H1 (cell line): ENCODE measurements at regions not wholly inside any gene's neighbourhood (a gene's known extent, or its start where the extent isn't known, plus 50 kb on each side); places are given as distances from the start of the nearest gene placed in this dataset.

Experiments
- CTCF ChIA-PET: fragments of 300-600 bp; sonication (Branson Sonifier 250); formaldehyde crosslinking; loops from one replicate; lab custom pipeline; 2021; ENCODE audit not compliant: partially characterized antibody; lab: Charles Lee
- POLR2A ChIA-PET: fragments of 300-600 bp; sonication (Branson Sonifier 250); formaldehyde crosslinking; loops from one replicate; lab custom pipeline; 2021; ENCODE audit warnings: inconsistent platforms; ENCODE audit not compliant: partially characterized antibody; lab: Charles Lee
- DNase-seq, 2 experiments: peaks; one replicate each; pipeline versions ENCODE4 v3.0.0 to v3.0.0-alpha.2; 2010 to 2022; ENCODE audit warnings: low spot score in 2 of 2, low read depth in 1 of 2, mixed read lengths in 1 of 2
- FAIRE-seq: peaks from 2 replicates; lab custom pipeline; 2011; peaks lifted over from hg19 to GRCh38; lab: Jason Lieb, UNC
- H2AFZ ChIP-seq: 2 replicates; pipeline ENCODE4 v1.8.1; 2012; ENCODE audit warnings: low read length, inconsistent platforms
- H2AK5ac ChIP-seq: 2 replicates; pipeline ENCODE4 v1.6.1; 2013; ENCODE audit warnings: low read depth, low read length
- H2BK120ac ChIP-seq: replicated peaks from 2 replicates; pipeline ENCODE3; 2013; ENCODE audit warnings: low read depth, low read length, inconsistent platforms
- H2BK12ac ChIP-seq: 2 replicates; pipeline ENCODE4 v1.6.1; 2013; ENCODE audit warnings: low read depth, low read length
- H2BK15ac ChIP-seq: 2 replicates; pipeline ENCODE4 v1.6.1; 2013; ENCODE audit warnings: low read length
- H2BK20ac ChIP-seq: 2 replicates; pipeline ENCODE4 v1.6.1; 2013; ENCODE audit warnings: low read length
- H2BK5ac ChIP-seq: 2 replicates; pipeline ENCODE4 v1.6.1; 2013; ENCODE audit warnings: low read depth, low read length
- H3K14ac ChIP-seq: 2 replicates; pipeline ENCODE4 v1.6.1; 2013; ENCODE audit warnings: inconsistent platforms; ENCODE audit not compliant: insufficient read length
- H3K18ac ChIP-seq: 2 replicates; pipeline ENCODE4 v1.6.1; 2013; ENCODE audit warnings: low read length; ENCODE audit errors: extremely low read depth
- H3K23ac ChIP-seq: 2 replicates; pipeline ENCODE4 v1.6.1; 2013; ENCODE audit warnings: inconsistent platforms; ENCODE audit not compliant: insufficient read length
- H3K23me2 ChIP-seq: 2 replicates; pipeline ENCODE4 v1.6.1; 2013; ENCODE audit warnings: low read depth, low read length
- H3K27ac ChIP-seq: 2 replicates; pipeline ENCODE4 v1.6.1; 2011; ENCODE audit warnings: low read depth, low read length, inconsistent platforms
- H3K27me3 ChIP-seq, 4 experiments: replicated peaks in 1 of 4; 1 replicate in 1 of 4; 2 replicates in 3 of 4; pipeline versions ENCODE4 v1.6.1 to v1.8.1; 2011 to 2013; ENCODE audit warnings: low read length in 3 of 4, mild to moderate bottlenecking in 3 of 4, inconsistent platforms in 2 of 4, mixed read lengths in 2 of 4, moderate library complexity in 1 of 4; ENCODE audit not compliant: control insufficient read depth in 3 of 4, insufficient read depth in 3 of 4; ENCODE audit errors: extremely low read depth in 1 of 4
- H3K36me3 ChIP-seq, 4 experiments: 2 replicates each; pipeline versions ENCODE4 v1.6.1 to v1.8.1; 2011 to 2013; ENCODE audit warnings: mild to moderate bottlenecking in 4 of 4, low read length in 3 of 4, moderate library complexity in 2 of 4, control low read depth in 1 of 4, inconsistent platforms in 1 of 4; ENCODE audit not compliant: insufficient read depth in 4 of 4, control insufficient read depth in 2 of 4
- H3K4ac ChIP-seq: replicated peaks from 2 replicates; pipeline ENCODE3; 2013; ENCODE audit warnings: low read length, low read depth, mixed read lengths, inconsistent platforms; ENCODE audit not compliant: insufficient read length
- H3K4me1 ChIP-seq, 4 experiments: replicated peaks in 1 of 4; 1 replicate in 1 of 4; 2 replicates in 3 of 4; pipeline versions ENCODE4 v1.6.1 to v1.8.1; 2011 to 2013; ENCODE audit warnings: low read length in 3 of 4, inconsistent platforms in 2 of 4, mixed read lengths in 1 of 4; ENCODE audit not compliant: insufficient read depth in 4 of 4, control insufficient read depth in 3 of 4
- H3K4me2 ChIP-seq, 2 experiments: 2 replicates each; pipeline versions ENCODE4 v1.6.1 to v1.8.1; 2011 to 2013; ENCODE audit warnings: low read depth in 2 of 2, low read length in 2 of 2, control low read depth in 1 of 2, inconsistent platforms in 1 of 2, mild to moderate bottlenecking in 1 of 2; ENCODE audit not compliant: insufficient read depth in 1 of 2
- H3K4me3 ChIP-seq, 4 experiments: fragments of 200-600, 300-600 bp in 1 of 4; sonication (generic), shearing (Covaris generic), sonication (Bioruptor Twin) in 1 of 4; 2 replicates each; pipeline versions ENCODE4 v1.5.1 to v1.8.1; 2011 to 2016; ENCODE audit warnings: low read length in 4 of 4, low read depth in 3 of 4, control low read depth in 2 of 4, inconsistent platforms in 2 of 4, mild to moderate bottlenecking in 2 of 4, mixed read lengths in 1 of 4, moderate library complexity in 1 of 4; ENCODE audit not compliant: insufficient read depth in 2 of 4; ENCODE audit errors: extremely low read depth in 1 of 4
- H3K56ac ChIP-seq: replicated peaks from 2 replicates; pipeline ENCODE3; 2013; ENCODE audit warnings: low read depth, mild to moderate bottlenecking, mixed read lengths, low read length, inconsistent platforms; ENCODE audit not compliant: insufficient read length
- H3K79me1 ChIP-seq: 2 replicates; pipeline ENCODE4 v1.6.1; 2013; ENCODE audit warnings: low read depth, low read length, control low read depth
- H3K79me2 ChIP-seq, 2 experiments: 2 replicates each; pipeline versions ENCODE4 v1.6.1 to v1.8.1; 2012 to 2013; ENCODE audit warnings: low read length in 2 of 2, mild to moderate bottlenecking in 2 of 2, inconsistent platforms in 1 of 2; ENCODE audit not compliant: insufficient read depth in 2 of 2, control insufficient read depth in 1 of 2
- H3K9ac ChIP-seq, 4 experiments: replicated peaks in 1 of 4; 1 replicate in 1 of 4; 2 replicates in 3 of 4; pipeline versions ENCODE4 v1.6.1 to v1.8.1; 2011 to 2013; ENCODE audit warnings: low read depth in 3 of 4, low read length in 3 of 4, control low read depth in 2 of 4, mild to moderate bottlenecking in 2 of 4, moderate library complexity in 2 of 4, inconsistent platforms in 1 of 4; ENCODE audit errors: extremely low read depth in 1 of 4
- H3K9me3 ChIP-seq, 2 experiments: 2 replicates each; pipeline versions ENCODE4 v1.6.1 to v1.8.1; 2012 to 2013; ENCODE audit warnings: mild to moderate bottlenecking in 2 of 2, moderate library complexity in 2 of 2, control low read depth in 1 of 2, inconsistent platforms in 1 of 2, low read depth in 1 of 2, low read length in 1 of 2, mixed read lengths in 1 of 2; ENCODE audit not compliant: insufficient read depth in 2 of 2
- H4K20me1 ChIP-seq, 2 experiments: replicated peaks in 1 of 2; 2 replicates each; pipeline versions ENCODE3 to v1.8.1; 2011 to 2013; ENCODE audit warnings: inconsistent platforms in 2 of 2, low read length in 2 of 2, mild to moderate bottlenecking in 1 of 2; ENCODE audit not compliant: insufficient read depth in 2 of 2, control insufficient read depth in 1 of 2
- H4K5ac ChIP-seq: 2 replicates; pipeline ENCODE4 v1.6.1; 2013; ENCODE audit warnings: low read length, low read depth, mixed read lengths, inconsistent platforms; ENCODE audit not compliant: insufficient read length
- H4K8ac ChIP-seq: 2 replicates; pipeline ENCODE4 v1.8.0; 2013; ENCODE audit warnings: mild to moderate bottlenecking, moderate library complexity, low read length, inconsistent platforms; ENCODE audit not compliant: insufficient read depth; ENCODE audit errors: extremely low read depth
- H4K91ac ChIP-seq: replicated peaks from 2 replicates; pipeline ENCODE3; 2013; ENCODE audit warnings: low read length, mixed read lengths, inconsistent platforms; ENCODE audit not compliant: insufficient read length
- BRCA1 ChIP-seq: IDR thresholded peaks from 2 replicates; pipeline ENCODE4 v1.6.1; 2012; ENCODE audit warnings: low read depth, low read length, improper control_type of control experiment
- CHD1 ChIP-seq: IDR thresholded peaks from 2 replicates; pipeline ENCODE4 v1.6.1; 2012; ENCODE audit warnings: low read depth, low read length, improper control_type of control experiment
- CHD2 ChIP-seq: IDR thresholded peaks from 2 replicates; pipeline ENCODE4 v1.6.1; 2012; ENCODE audit warnings: low read length, improper control_type of control experiment
- EGR1 ChIP-seq: IDR thresholded peaks from 2 replicates; pipeline ENCODE4 v1.6.1; 2011; ENCODE audit warnings: low read depth, low read length, borderline replicate concordance
- FOSL1 ChIP-seq: IDR thresholded peaks from 2 replicates; pipeline ENCODE4 v1.6.1; 2011; ENCODE audit warnings: mild to moderate bottlenecking, low read depth, low read length, moderate library complexity; ENCODE audit not compliant: insufficient read depth
- GTF2F1 ChIP-seq: IDR thresholded peaks from 2 replicates; pipeline ENCODE4 v1.6.1; 2012; ENCODE audit warnings: low read depth, low read length, improper control_type of control experiment, borderline replicate concordance
- JUND ChIP-seq: IDR thresholded peaks from 2 replicates; pipeline ENCODE4 v1.6.1; 2011; ENCODE audit warnings: mild to moderate bottlenecking, improper control_type of control experiment, low read length
- POLR2AphosphoS5 ChIP-seq: IDR thresholded peaks from 2 replicates; pipeline ENCODE4 v1.6.1; 2011; ENCODE audit warnings: low read depth, low read length
- SIRT6 ChIP-seq: IDR thresholded peaks from one replicate; pipeline ENCODE4 v1.7.1; 2012; ENCODE audit warnings: low read length, inconsistent platforms
- SP1 ChIP-seq: IDR thresholded peaks from 2 replicates; pipeline ENCODE4 v1.6.1; 2011; ENCODE audit warnings: low read depth, low read length
- SUZ12 ChIP-seq: fragments of 200-600 bp; sonication (generic); IDR thresholded peaks from 2 replicates; pipeline ENCODE4 v1.6.1; 2012; ENCODE audit warnings: mild to moderate bottlenecking, inconsistent platforms, low read length, moderate library complexity, mixed read lengths
- WGBS, 2 experiments: shearing (Covaris generic) in 1 of 2; methylation state at CpG; one replicate each; pipeline versions ENCODE4 v1.1.6 to v1.1.7; 2013 to 2015; ENCODE audit warnings: low lambda C conversion rate in 2 of 2, mixed read lengths in 2 of 2, inconsistent platforms in 1 of 2, low coverage in 1 of 2, missing lambda C conversion rate in 1 of 2; ENCODE audit not compliant: insufficient replicate concordance in 2 of 2, insufficient coverage in 1 of 2, insufficient read length in 1 of 2; ENCODE audit errors: extremely low coverage in 1 of 2, missing lambda C conversion rate in 1 of 2; 5-methylcytosine and 5-hydroxymethylcytosine counted together
- TF ChIP-seq, protein P1 (sequence below), 3 experiments: IDR thresholded peaks; 1 replicate in 2 of 3; 2 replicates in 1 of 3; pipeline versions ENCODE4 v1.5.1 to v1.6.1; 2011; ENCODE audit warnings: low read length in 3 of 3, mild to moderate bottlenecking in 3 of 3, inconsistent platforms in 2 of 3, low read depth in 1 of 3, moderate library complexity in 1 of 3; ENCODE audit not compliant: insufficient read depth in 1 of 3; ENCODE audit errors: control extremely low read depth in 1 of 3

DNA sequence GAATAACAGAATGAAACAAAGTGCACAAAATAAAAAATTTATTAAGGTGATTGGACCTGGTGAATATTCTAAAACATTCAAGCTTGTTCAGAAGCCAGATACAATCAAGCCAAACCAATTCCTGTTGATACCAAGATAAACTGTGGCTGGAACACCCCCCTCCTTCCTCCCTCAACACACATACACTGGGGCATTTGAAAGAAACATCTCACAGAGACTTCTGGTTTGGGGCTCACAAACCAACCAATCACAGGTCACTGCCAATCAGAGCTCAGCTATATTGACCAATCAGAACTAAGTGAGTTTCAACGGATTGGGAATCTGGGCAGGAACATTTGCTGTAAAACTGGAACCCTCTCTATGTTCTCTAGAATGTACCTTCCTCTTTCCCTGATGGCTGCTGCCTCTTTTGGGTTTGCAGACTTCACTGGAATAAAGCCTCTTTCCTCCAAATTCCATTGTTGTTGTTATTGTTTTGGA, 340.6 kb upstream of the GOLIM4 start:
- H2BK120ac ChIP-seq: no peak overlapping the region
- TF ChIP-seq POLR2AphosphoS5 (no peak), EGR1 (no peak), GTF2F1 (no peak), FOSL1 (no peak), CHD1 (no peak), JUND (no peak), SIRT6 (no peak), CHD2 (no peak), SUZ12 (no peak), SP1 (no peak), BRCA1 (no peak)
- TF ChIP-seq, protein P1, sequence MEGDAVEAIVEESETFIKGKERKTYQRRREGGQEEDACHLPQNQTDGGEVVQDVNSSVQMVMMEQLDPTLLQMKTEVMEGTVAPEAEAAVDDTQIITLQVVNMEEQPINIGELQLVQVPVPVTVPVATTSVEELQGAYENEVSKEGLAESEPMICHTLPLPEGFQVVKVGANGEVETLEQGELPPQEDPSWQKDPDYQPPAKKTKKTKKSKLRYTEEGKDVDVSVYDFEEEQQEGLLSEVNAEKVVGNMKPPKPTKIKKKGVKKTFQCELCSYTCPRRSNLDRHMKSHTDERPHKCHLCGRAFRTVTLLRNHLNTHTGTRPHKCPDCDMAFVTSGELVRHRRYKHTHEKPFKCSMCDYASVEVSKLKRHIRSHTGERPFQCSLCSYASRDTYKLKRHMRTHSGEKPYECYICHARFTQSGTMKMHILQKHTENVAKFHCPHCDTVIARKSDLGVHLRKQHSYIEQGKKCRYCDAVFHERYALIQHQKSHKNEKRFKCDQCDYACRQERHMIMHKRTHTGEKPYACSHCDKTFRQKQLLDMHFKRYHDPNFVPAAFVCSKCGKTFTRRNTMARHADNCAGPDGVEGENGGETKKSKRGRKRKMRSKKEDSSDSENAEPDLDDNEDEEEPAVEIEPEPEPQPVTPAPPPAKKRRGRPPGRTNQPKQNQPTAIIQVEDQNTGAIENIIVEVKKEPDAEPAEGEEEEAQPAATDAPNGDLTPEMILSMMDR (IDR thresholded peaks at IDR 0.05; ENCODE audit: control extremely low read depth in 1 of 3, insufficient read depth in 1 of 3, low read depth in 1 of 3, low read length in 3 of 3): no peak
- no peaks in the 10 kb centered on the region for H3K36me3 ChIP-seq
- H4K8ac ChIP-seq: no peak overlapping the region
- FAIRE-seq (no peak), DNase-seq (no peak)
- no peaks in the 10 kb centered on the region for H3K23me2 ChIP-seq
- no peaks in the 10 kb centered on the region for H3K79me1 ChIP-seq
- no peak overlapping the region for H3K27ac ChIP-seq
- no peak overlapping the region for H3K56ac ChIP-seq
- 0 out of 7 replicates have a peak, but pooled peaks cover 0 to 3% (median 0%) of the 10 kb centered on the region in 4 experiments for H3K4me1 ChIP-seq
- H2BK15ac ChIP-seq: no peak overlapping the region
- ChIA-PET POLR2A (no interaction called here), CTCF (interaction anchor here (1.0 kb wide), 1 partner anchor 12 kb away, joined by 3 read pairs; no protein-coding TSS in a partner anchor)
- H3K18ac ChIP-seq: no peak overlapping the region
- H2BK20ac ChIP-seq: no peak overlapping the region
- 78% methylated on average over 1 of the region's 1 CpG; no CpG with 5 or more reads in 1 of the 2 experiments for WGBS, 2 experiments
- no peak overlapping the region for H4K91ac ChIP-seq
- no peak overlapping the region for H2AK5ac ChIP-seq
- no peak overlapping the region for H3K4me2 ChIP-seq
- no peaks in the 10 kb centered on the region for H3K79me2 ChIP-seq
- no peaks in the 10 kb centered on the region for H3K9me3 ChIP-seq
- H3K23ac ChIP-seq: no peak overlapping the region
- H3K4ac ChIP-seq: no peak overlapping the region
- no peaks in the 10 kb centered on the region for H4K20me1 ChIP-seq
- no peak overlapping the region for H2BK12ac ChIP-seq
- no peak overlapping the region for H2AFZ ChIP-seq
- H2BK5ac ChIP-seq: no peak overlapping the region
- no peak overlapping the region for H4K5ac ChIP-seq
- no peak overlapping the region for H3K4me3 ChIP-seq
- no peak overlapping the region for H3K14ac ChIP-seq
- H3K9ac ChIP-seq: no peak overlapping the region
- no peaks in the 10 kb centered on the region for H3K27me3 ChIP-seq
